ENCODE measurements at regions not wholly inside any gene's neighbourhood (a gene's known extent, or its start where the extent isn't known, plus 50 kb on each side); places are given as distances from the start of the nearest gene placed in this dataset.

DNA sequence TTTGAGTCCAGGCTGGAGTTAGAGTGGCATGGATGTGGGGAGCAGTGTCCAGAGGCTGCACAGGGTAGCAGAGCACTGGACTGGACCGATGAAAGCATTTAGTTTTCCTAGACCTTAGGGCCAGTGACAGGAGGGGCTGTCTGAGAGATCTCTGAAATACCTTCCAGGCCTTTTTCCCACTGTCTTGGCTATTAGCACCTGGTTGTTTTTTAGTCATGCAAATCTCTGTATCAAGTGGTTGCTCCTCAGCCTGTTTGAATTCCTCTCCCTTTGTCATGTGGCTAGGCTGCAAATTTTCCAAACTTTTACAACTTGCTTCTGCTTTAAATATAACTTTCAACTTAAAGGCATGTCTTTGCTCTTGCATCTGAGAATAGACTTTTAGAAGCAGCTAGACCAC is 504.3 kb upstream of the VSTM2A start (continued):
- no peak for TF ChIP-seq STAT6 (CRISPR knock-in tag; conservative IDR thresholded peaks at IDR 0.05; ENCODE audit: low read depth)
- TF ChIP-seq NR2C2 (CRISPR knock-in tag; IDR thresholded peaks at IDR 0.05) = no peak
- no peak for TF ChIP-seq GABPB1 (CRISPR knock-in tag; IDR thresholded peaks at IDR 0.05)
- TF ChIP-seq ATF2 (CRISPR knock-in tag; IDR thresholded peaks at IDR 0.05; ENCODE audit: borderline replicate concordance, low read depth) = no peak
- TF ChIP-seq EMX1 (CRISPR knock-in tag; IDR thresholded peaks at IDR 0.05) = no peak
- TF ChIP-seq ARID4B (CRISPR knock-in tag; IDR thresholded peaks at IDR 0.05; ENCODE audit: borderline replicate concordance) = no peak

- ATAC-seq = no peak
- no peaks in the 10 kb centered on the region for H3K27me3 Mint-ChIP-seq (ENCODE audit: low read depth)
- no peaks in the 10 kb centered on the region; the same call in 1 of the 2 replicates for H3K4me1 Mint-ChIP-seq
- H3K4me3 Mint-ChIP-seq = no peak overlapping the region
- no peak for DNase-seq (ENCODE audit: low spot score)
- ChIA-PET POLR2A (no interaction called here), CTCF (no interaction called here)
- H3K27ac Mint-ChIP-seq = no peak overlapping the region
- peaks cover 24% of the 10 kb centered on the region for H3K9me3 Mint-ChIP-seq
- H3K36me3 Mint-ChIP-seq = no peaks in the 10 kb centered on the region
- TF ChIP-seq CREB1 (CRISPR knock-in tag; IDR thresholded peaks at IDR 0.05) (no peak), CREM (CRISPR knock-in tag; IDR thresholded peaks at IDR 0.05) (no peak), STAT6 (CRISPR knock-in tag; conservative IDR thresholded peaks at IDR 0.05; ENCODE audit: low read depth) (no peak), ZNF425 (CRISPR knock-in tag; conservative IDR thresholded peaks at IDR 0.05) (no peak), TP53 (CRISPR knock-in tag; IDR thresholded peaks at IDR 0.05) (no peak), TEAD4 (CRISPR knock-in tag; IDR thresholded peaks at IDR 0.05) (no peak), IRF2 (CRISPR knock-in tag; IDR thresholded peaks at IDR 0.05; ENCODE audit: borderline replicate concordance, low read depth) (no peak), FOXJ3 (CRISPR knock-in tag; IDR thresholded peaks at IDR 0.05; ENCODE audit: borderline replicate concordance) (no peak), PRRX2 (CRISPR knock-in tag; IDR thresholded peaks at IDR 0.05) (no peak), ATF1 (CRISPR knock-in tag; IDR thresholded peaks at IDR 0.05) (no peak), HMGA2 (CRISPR knock-in tag; IDR thresholded peaks at IDR 0.05) (no peak), ELF4 (CRISPR knock-in tag; IDR thresholded peaks at IDR 0.05; ENCODE audit: low read depth) (no peak), KAT7 (CRISPR knock-in tag; IDR thresholded peaks at IDR 0.05; ENCODE audit: borderline replicate concordance) (no peak)
- TF ChIP-seq, protein P1, sequence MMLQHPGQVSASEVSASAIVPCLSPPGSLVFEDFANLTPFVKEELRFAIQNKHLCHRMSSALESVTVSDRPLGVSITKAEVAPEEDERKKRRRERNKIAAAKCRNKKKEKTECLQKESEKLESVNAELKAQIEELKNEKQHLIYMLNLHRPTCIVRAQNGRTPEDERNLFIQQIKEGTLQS (CRISPR knock-in tag; conservative IDR thresholded peaks at IDR 0.05) = no peak
- TF ChIP-seq, protein P2, sequence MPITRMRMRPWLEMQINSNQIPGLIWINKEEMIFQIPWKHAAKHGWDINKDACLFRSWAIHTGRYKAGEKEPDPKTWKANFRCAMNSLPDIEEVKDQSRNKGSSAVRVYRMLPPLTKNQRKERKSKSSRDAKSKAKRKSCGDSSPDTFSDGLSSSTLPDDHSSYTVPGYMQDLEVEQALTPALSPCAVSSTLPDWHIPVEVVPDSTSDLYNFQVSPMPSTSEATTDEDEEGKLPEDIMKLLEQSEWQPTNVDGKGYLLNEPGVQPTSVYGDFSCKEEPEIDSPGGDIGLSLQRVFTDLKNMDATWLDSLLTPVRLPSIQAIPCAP (CRISPR knock-in tag; IDR thresholded peaks at IDR 0.05) = no peak
These were observed 481.5 kb upstream of the VSTM2A start for GRCh38 chr7:54060643-54061042.

All from WTC11 (cell line).